GM21825 (cell line): ENCODE measurements at regions not wholly inside any gene's neighbourhood (a gene's known extent, or its start where the extent isn't known, plus 50 kb on each side); places are given as distances from the start of the nearest gene placed in this dataset.
A peak's percentile ranks its signal among the peaks of the same experiment; 100 is the strongest.
"Not testable (repeated sequence)": the region's sequence is repeated elsewhere in the genome, so short reads cannot be mapped to it uniquely, and the experiment has no call there.

Experiments
- ATAC-seq: cut with Tn5 transposase; IDR thresholded peaks from one replicate; pipeline ENCODE4 v1.9.1; 2021; ENCODE audit warnings: mild to moderate bottlenecking, moderate library complexity; ENCODE audit not compliant: unreplicated experiment

GRCh38 chrX:124181515-124181914 is 150.9 kb upstream of the TEX13D start:
- ATAC-seq = not testable (repeated sequence)

GRCh38 chrX:124190440-124190839 is 142.0 kb upstream of the TEX13D start:
- ATAC-seq = no peak

- no peak for ATAC-seq
Measured at GRCh38 chrX:124194199-124194598, 138.3 kb upstream of the TEX13D start.

- no peak for ATAC-seq
Measured at GRCh38 chrX:124194901-124195300, 137.6 kb upstream of the TEX13D start.

- no peak for ATAC-seq
Measured at GRCh38 chrX:124203311-124203710, 129.1 kb upstream of the TEX13D start.

- ATAC-seq = no peak
Measured at GRCh38 chrX:124208660-124209059, 123.8 kb upstream of the TEX13D start.

- no peak for ATAC-seq
Measured at GRCh38 chrX:124209792-124210576, 122.5 kb upstream of the TEX13D start.

GRCh38 chrX:124211312-124211942 is 121.0 kb upstream of the TEX13D start:
- ATAC-seq = peak; percentile 69

- ATAC-seq = no peak
Measured at GRCh38 chrX:124212622-124213021, 119.8 kb upstream of the TEX13D start.

- no peak for ATAC-seq
Measured at GRCh38 chrX:124215786-124216185, 116.7 kb upstream of the TEX13D start.

GRCh38 chrX:124216396-124217115 is 115.9 kb upstream of the TEX13D start:
- ATAC-seq = no peak

GRCh38 chrX:124217304-124218251 is 114.9 kb upstream of the TEX13D start:
- ATAC-seq = peak; percentile 81

- ATAC-seq = no peak
Measured at GRCh38 chrX:124223524-124223923, 108.9 kb upstream of the TEX13D start.

- ATAC-seq = no peak
Measured at GRCh38 chrX:124224528-124224927, 107.9 kb upstream of the TEX13D start.

- ATAC-seq = no peak
Measured at GRCh38 chrX:124226129-124226528, 106.3 kb upstream of the TEX13D start.

- ATAC-seq = no peak
Measured at GRCh38 chrX:124228849-124229248, 103.6 kb upstream of the TEX13D start.

- no peak for ATAC-seq
Measured at GRCh38 chrX:124229374-124229773, 103.1 kb upstream of the TEX13D start.

- no peak for ATAC-seq
Measured at GRCh38 chrX:124230655-124231450, 101.6 kb upstream of the TEX13D start.

- ATAC-seq = no peak
Measured at GRCh38 chrX:124231451-124231759, 101.1 kb upstream of the TEX13D start.
